ENCODE measurements at regions not wholly inside any gene's neighbourhood (a gene's known extent, or its start where the extent isn't known, plus 50 kb on each side); places are given as distances from the start of the nearest gene placed in this dataset.

DNA sequence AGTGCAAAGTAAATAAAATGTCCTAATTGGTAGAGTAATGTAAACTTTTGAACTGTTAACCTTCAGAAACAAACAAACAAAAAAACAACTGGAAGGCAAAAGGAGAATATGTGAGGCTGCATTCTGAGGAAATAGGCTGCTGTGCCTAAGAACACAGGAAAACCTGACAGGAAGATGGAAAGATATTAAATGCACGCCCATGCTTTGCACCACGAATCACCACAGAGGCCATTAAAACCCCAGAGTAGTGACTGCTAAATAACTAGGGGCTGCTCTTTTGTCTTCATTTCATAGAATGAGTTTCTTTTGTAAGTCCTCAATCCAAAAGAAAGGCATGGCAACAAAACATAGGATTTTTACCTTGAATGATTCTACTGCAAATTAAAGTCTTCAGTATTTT is 436.0 kb downstream of the RAB38 start:
- TF ChIP-seq EP300 (IDR thresholded peaks at IDR 0.05; ENCODE audit: borderline replicate concordance in 1 of 2, low read depth in 2 of 2, low read length in 2 of 2) (no peak), RAD21 (IDR thresholded peaks at IDR 0.05 in 1 of 2, conservative IDR thresholded peaks at IDR 0.05 in 1 of 2; ENCODE audit: low read depth in 2 of 2, low read length in 2 of 2) (no peak), POLR2AphosphoS5 (IDR thresholded peaks at IDR 0.05; ENCODE audit: low read depth, low read length) (no peak), POLR2A (IDR thresholded peaks at IDR 0.05; ENCODE audit: control extremely low read depth in 1 of 2, low read depth in 2 of 2, low read length in 2 of 2) (no peak), EZH2 (IDR thresholded peaks at IDR 0.05; ENCODE audit: low read depth, low read length, severe bottlenecking) (no peak), CEBPB (IDR thresholded peaks at IDR 0.05; ENCODE audit: low read depth, low read length) (no peak), USF2 (IDR thresholded peaks at IDR 0.05; ENCODE audit: low read length) (no peak), SIX5 (IDR thresholded peaks at IDR 0.05; ENCODE audit: low read depth, low read length) (no peak), CREB1 (IDR thresholded peaks at IDR 0.05) (no peak), HDAC2 (IDR thresholded peaks at IDR 0.05; ENCODE audit: borderline replicate concordance in 1 of 2, low read depth in 2 of 2, low read length in 2 of 2) (no peak)
- TF ChIP-seq, protein P1, sequence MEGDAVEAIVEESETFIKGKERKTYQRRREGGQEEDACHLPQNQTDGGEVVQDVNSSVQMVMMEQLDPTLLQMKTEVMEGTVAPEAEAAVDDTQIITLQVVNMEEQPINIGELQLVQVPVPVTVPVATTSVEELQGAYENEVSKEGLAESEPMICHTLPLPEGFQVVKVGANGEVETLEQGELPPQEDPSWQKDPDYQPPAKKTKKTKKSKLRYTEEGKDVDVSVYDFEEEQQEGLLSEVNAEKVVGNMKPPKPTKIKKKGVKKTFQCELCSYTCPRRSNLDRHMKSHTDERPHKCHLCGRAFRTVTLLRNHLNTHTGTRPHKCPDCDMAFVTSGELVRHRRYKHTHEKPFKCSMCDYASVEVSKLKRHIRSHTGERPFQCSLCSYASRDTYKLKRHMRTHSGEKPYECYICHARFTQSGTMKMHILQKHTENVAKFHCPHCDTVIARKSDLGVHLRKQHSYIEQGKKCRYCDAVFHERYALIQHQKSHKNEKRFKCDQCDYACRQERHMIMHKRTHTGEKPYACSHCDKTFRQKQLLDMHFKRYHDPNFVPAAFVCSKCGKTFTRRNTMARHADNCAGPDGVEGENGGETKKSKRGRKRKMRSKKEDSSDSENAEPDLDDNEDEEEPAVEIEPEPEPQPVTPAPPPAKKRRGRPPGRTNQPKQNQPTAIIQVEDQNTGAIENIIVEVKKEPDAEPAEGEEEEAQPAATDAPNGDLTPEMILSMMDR (IDR thresholded peaks at IDR 0.05; ENCODE audit: control extremely low read depth in 1 of 3, insufficient read depth in 1 of 3, low read depth in 1 of 3, low read length in 3 of 3) = no peak
